ENCODE measurements at regions not wholly inside any gene's neighbourhood (a gene's known extent, or its start where the extent isn't known, plus 50 kb on each side); places are given as distances from the start of the nearest gene placed in this dataset.

DNA sequence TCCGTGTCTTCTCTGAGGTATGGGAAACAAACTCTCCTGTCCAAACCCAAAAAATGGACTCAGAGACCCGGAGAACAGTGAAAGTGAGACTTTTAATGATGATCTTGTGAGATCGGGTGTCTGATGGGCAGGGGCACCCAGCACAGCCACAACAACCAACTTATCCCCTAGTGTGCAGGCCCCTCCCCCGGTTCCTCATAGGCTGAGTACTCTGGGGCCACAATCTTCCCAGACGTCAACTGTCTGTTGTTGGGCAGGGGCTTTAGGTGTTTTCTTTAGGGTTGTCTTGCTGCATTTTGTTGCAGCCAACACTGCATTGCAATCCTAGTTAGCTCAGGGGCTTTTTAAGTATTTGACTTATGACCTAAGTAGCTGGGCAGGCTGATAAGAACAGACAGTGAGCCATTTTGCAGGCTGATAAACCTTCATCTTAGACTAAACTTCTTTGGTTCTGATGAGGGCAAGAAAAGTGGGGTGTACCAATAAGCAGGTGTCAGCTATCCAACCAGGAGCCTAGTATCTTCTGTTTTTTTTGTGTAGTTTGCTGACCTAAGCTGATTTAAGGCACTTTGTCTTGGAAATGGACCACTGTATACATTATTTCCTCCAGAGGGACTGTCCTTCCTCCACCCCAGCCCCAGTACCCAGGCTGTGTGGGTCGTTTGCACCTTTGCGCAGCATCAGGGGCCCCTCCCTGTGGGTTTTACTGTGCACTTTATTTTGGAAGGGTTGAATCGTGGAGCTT is 1323.6 kb downstream of the TBC1D22A start:
- H3K27me3 ChIP-seq (ENCODE audit: low read depth, low read length) = no peaks in the 10 kb centered on the region
- H3K27ac ChIP-seq (ENCODE audit: low read length) = no peak overlapping the region
- H3K36me3 ChIP-seq (ENCODE audit: control insufficient read depth in 1 of 2, insufficient read depth in 2 of 2, low read length in 2 of 2) = no peaks in the 10 kb centered on the region
- no peak overlapping the region for H3K4me3 ChIP-seq (ENCODE audit: low read depth in 1 of 2, low read length in 2 of 2)
- H3K4me1 ChIP-seq (ENCODE audit: control insufficient read depth in 1 of 2, insufficient read depth in 2 of 2, low read length in 2 of 2) = peaks cover 0 to 13% of the 10 kb centered on the region in 2 donors
- H3K9me3 ChIP-seq (ENCODE audit: control insufficient read depth in 1 of 2, low read length in 2 of 2) = no peaks in the 10 kb centered on the region

DNA sequence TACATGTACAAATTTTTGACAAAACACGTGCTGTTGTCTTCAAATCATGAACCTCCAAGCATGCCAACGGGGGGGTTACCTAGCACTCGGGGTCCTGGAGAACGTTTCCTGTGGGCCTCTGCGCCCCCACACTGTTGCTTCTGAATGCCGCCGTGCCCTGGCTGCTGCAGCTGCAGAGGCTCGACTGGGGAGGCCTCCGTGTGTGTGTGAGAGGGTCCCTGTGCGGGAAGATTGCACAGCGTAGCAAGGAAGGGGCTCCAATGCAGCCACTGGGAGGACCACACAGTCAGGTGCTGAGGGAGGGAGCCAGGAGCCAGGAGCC is 1322.2 kb downstream of the TBC1D22A start:
- Histone ChIP-seq H3K4me1 (ENCODE audit: control insufficient read depth in 1 of 2, insufficient read depth in 2 of 2, low read length in 2 of 2) (peaks cover 0 to 1% of the 10 kb centered on the region in 2 donors), H3K36me3 (ENCODE audit: control insufficient read depth in 1 of 2, insufficient read depth in 2 of 2, low read length in 2 of 2) (no peaks in the 10 kb centered on the region), H3K27me3 (ENCODE audit: low read depth, low read length) (no peaks in the 10 kb centered on the region), H3K27ac (ENCODE audit: low read length) (no peak overlapping the region), H3K9me3 (ENCODE audit: control insufficient read depth in 1 of 2, low read length in 2 of 2) (no peaks in the 10 kb centered on the region), H3K4me3 (ENCODE audit: low read depth in 1 of 2, low read length in 2 of 2) (no peak overlapping the region)

DNA sequence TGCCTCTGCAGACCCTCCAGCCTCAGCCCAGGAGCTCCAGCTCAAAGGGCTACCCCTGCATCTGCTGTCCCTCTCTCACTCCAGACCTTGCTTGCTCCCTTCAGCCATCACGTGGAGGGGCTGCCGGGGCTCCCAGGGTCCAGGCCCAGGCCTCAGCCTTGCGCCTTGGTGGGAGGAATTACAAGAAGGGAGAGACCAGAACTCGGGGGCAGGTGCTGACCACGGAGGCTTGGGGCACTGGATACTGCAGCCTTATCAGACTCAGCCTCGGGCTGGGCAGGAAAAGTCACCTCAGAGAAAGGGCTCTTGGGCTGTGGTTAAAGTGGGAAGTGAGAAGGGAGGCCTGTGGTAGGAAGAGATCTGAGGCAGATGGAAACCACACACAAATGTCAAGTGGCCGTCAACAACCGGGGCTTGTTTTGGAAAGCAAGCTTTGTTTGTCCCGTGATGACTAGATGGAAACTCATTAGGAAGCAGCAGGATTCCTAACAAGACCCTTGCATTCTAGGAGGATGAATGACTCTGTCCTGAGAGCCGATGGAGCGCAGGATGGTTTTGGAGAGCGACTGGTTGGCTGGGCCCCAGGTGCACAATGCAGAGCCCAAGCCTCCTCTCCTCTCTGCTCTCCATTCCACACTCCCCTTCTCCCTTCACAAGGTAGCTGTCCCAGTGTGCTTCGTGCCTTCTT is 1321.7 kb downstream of the TBC1D22A start:
- Histone ChIP-seq H3K27ac (ENCODE audit: low read length) (no peak overlapping the region), H3K27me3 (ENCODE audit: low read depth, low read length) (no peaks in the 10 kb centered on the region), H3K9me3 (ENCODE audit: control insufficient read depth in 1 of 2, low read length in 2 of 2) (no peaks in the 10 kb centered on the region), H3K4me1 (ENCODE audit: control insufficient read depth in 1 of 2, insufficient read depth in 2 of 2, low read length in 2 of 2) (no peaks in the 10 kb centered on the region), H3K36me3 (ENCODE audit: control insufficient read depth in 1 of 2, insufficient read depth in 2 of 2, low read length in 2 of 2) (no peaks in the 10 kb centered on the region), H3K4me3 (ENCODE audit: low read depth in 1 of 2, low read length in 2 of 2) (no peak overlapping the region)

GRCh38 chr22:48083502-48083901 is 1321.1 kb downstream of the TBC1D22A start:
- H3K4me1 ChIP-seq (ENCODE audit: control insufficient read depth in 1 of 2, insufficient read depth in 2 of 2, low read length in 2 of 2) = no peaks in the 10 kb centered on the region
- no peak overlapping the region for H3K27ac ChIP-seq (ENCODE audit: low read length)
- H3K9me3 ChIP-seq (ENCODE audit: control insufficient read depth in 1 of 2, low read length in 2 of 2) = no peaks in the 10 kb centered on the region
- H3K36me3 ChIP-seq (ENCODE audit: control insufficient read depth in 1 of 2, insufficient read depth in 2 of 2, low read length in 2 of 2) = no peaks in the 10 kb centered on the region
- no peaks in the 10 kb centered on the region for H3K27me3 ChIP-seq (ENCODE audit: low read depth, low read length)
- no peak overlapping the region for H3K4me3 ChIP-seq (ENCODE audit: low read depth in 1 of 2, low read length in 2 of 2)

DNA sequence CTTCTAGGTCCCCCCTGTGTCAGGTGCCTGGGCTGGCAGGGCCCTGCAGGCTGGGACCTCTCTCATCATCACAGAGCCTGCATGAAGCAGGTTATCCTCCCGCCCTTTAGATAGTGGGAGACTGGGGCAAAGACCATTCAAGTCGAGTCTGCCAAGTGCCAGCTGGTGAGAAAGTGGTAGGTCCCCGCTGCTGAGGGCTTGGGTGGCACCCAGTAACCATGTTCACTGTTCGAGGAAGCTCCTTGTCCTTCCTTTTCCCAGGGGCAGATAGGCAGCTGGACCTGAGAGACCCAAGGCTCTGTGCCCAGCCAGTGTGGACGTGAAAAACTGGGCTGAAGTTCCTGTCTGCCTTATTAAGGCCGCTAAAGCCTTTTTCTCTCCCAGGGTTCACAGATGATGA is 1319.8 kb downstream of the TBC1D22A start:
- no peak overlapping the region for H3K27ac ChIP-seq (ENCODE audit: low read length)
- no peaks in the 10 kb centered on the region for H3K27me3 ChIP-seq (ENCODE audit: low read depth, low read length)
- no peaks in the 10 kb centered on the region for H3K4me1 ChIP-seq (ENCODE audit: control insufficient read depth in 1 of 2, insufficient read depth in 2 of 2, low read length in 2 of 2)
- H3K9me3 ChIP-seq (ENCODE audit: control insufficient read depth in 1 of 2, low read length in 2 of 2) = no peaks in the 10 kb centered on the region
- no peak overlapping the region for H3K4me3 ChIP-seq (ENCODE audit: low read depth in 1 of 2, low read length in 2 of 2)
- H3K36me3 ChIP-seq (ENCODE audit: control insufficient read depth in 1 of 2, insufficient read depth in 2 of 2, low read length in 2 of 2) = no peaks in the 10 kb centered on the region

DNA sequence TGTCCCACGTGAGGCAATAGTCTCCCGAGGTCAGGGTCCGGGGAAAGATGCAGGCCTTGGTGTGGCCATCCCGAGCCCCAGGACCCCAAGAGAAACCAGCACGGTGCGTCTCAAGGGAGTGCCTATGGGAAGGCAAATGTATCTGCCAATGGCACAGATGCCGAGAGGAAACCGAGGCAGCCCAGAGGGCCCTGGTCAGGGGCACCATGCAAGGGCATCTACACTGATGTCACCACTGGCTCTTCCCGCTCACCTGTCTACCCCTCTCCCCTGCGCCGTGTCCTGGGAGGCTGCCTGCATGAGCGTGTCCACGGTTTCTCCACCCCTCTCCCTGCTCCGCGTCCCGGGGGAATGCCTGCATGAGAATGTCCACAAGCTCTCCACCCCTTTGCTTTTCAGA is 1318.8 kb downstream of the TBC1D22A start:
- H3K27me3 ChIP-seq (ENCODE audit: low read depth, low read length) = no peaks in the 10 kb centered on the region
- H3K4me1 ChIP-seq (ENCODE audit: control insufficient read depth in 1 of 2, insufficient read depth in 2 of 2, low read length in 2 of 2) = no peaks in the 10 kb centered on the region
- no peaks in the 10 kb centered on the region for H3K9me3 ChIP-seq (ENCODE audit: control insufficient read depth in 1 of 2, low read length in 2 of 2)
- no peak overlapping the region for H3K27ac ChIP-seq (ENCODE audit: low read length)
- no peak overlapping the region for H3K4me3 ChIP-seq (ENCODE audit: low read depth in 1 of 2, low read length in 2 of 2)
- H3K36me3 ChIP-seq (ENCODE audit: control insufficient read depth in 1 of 2, insufficient read depth in 2 of 2, low read length in 2 of 2) = no peaks in the 10 kb centered on the region

GRCh38 chr22:48080316-48081165 is 1318.1 kb downstream of the TBC1D22A start:
- no peak overlapping the region for H3K4me3 ChIP-seq (ENCODE audit: low read depth in 1 of 2, low read length in 2 of 2)
- H3K4me1 ChIP-seq (ENCODE audit: control insufficient read depth in 1 of 2, insufficient read depth in 2 of 2, low read length in 2 of 2) = no peaks in the 10 kb centered on the region
- no peaks in the 10 kb centered on the region for H3K9me3 ChIP-seq (ENCODE audit: control insufficient read depth in 1 of 2, low read length in 2 of 2)
- no peaks in the 10 kb centered on the region for H3K36me3 ChIP-seq (ENCODE audit: control insufficient read depth in 1 of 2, insufficient read depth in 2 of 2, low read length in 2 of 2)
- no peak overlapping the region for H3K27ac ChIP-seq (ENCODE audit: low read length)
- no peaks in the 10 kb centered on the region for H3K27me3 ChIP-seq (ENCODE audit: low read depth, low read length)

DNA sequence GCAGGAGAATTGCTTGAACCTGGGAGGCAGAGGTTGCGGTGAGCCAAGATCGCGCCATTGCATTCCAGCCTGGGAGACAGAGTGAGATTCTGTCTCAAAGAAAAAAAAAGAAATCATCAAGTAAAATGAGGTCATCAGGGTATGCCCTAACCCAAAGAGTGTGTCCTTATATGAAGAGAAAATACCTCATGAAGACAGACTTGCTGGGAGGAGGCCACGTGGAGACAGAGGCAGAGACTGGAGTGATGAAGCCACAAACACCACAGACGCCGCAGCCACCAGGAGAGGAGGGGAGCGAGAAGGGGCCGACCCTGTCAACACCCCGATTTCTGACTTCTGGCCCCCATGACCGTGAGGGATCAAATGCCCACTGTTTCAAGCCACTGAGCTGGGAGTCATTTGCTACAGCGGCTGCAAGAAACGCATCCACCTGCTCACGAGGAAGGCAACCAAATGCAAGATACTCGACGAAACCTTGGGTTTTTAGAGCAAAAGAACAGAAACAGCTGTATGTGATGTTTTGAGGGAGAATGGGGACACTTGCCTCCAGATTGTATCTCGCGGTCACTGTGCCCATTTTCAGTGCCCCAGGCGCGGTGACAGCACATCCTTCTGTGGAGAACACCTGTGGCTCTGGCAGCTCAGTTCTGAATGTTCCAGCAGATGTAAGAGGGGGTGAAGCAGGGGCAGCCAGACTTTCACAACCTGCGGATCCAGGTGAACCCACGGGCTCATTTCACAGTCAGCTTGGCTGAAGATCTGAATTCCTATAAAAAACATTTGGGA is 1317.2 kb downstream of the TBC1D22A start:
- H3K27ac ChIP-seq (ENCODE audit: low read length) = no peak overlapping the region

DNA sequence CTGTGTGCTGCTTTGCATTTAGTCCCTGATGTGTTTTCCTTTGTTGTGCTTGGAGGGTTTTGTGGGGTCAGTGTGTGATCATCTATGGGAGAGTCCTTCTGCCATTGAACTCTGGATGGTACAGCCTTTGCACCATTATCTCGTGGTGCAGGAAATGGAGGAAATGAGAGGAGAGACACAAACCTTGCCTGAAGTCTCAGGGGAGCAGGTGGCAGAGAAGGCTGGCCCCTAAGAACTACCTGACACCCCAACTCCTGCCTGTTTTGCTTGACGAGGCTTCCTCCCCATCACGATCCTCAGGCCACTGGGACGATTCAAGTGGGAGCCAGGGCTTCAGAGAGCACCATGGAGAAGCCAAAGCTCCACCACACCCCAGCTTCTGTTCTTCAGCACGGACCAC is 1316.4 kb downstream of the TBC1D22A start:
- Histone ChIP-seq H3K36me3 (ENCODE audit: control insufficient read depth in 1 of 2, insufficient read depth in 2 of 2, low read length in 2 of 2) (no peaks in the 10 kb centered on the region), H3K4me1 (ENCODE audit: control insufficient read depth in 1 of 2, insufficient read depth in 2 of 2, low read length in 2 of 2) (no peaks in the 10 kb centered on the region), H3K27ac (ENCODE audit: low read length) (no peak overlapping the region), H3K27me3 (ENCODE audit: low read depth, low read length) (no peaks in the 10 kb centered on the region), H3K4me3 (ENCODE audit: low read depth in 1 of 2, low read length in 2 of 2) (no peak overlapping the region), H3K9me3 (ENCODE audit: control insufficient read depth in 1 of 2, low read length in 2 of 2) (no peaks in the 10 kb centered on the region)

More for the DNA sequence above, 1317.2 kb downstream of the TBC1D22A start:
- H3K4me1 ChIP-seq (ENCODE audit: control insufficient read depth in 1 of 2, insufficient read depth in 2 of 2, low read length in 2 of 2) = no peaks in the 10 kb centered on the region
- H3K27me3 ChIP-seq (ENCODE audit: low read depth, low read length) = no peaks in the 10 kb centered on the region
- H3K4me3 ChIP-seq (ENCODE audit: low read depth in 1 of 2, low read length in 2 of 2) = no peak overlapping the region
- no peaks in the 10 kb centered on the region for H3K36me3 ChIP-seq (ENCODE audit: control insufficient read depth in 1 of 2, insufficient read depth in 2 of 2, low read length in 2 of 2)
- H3K9me3 ChIP-seq (ENCODE audit: control insufficient read depth in 1 of 2, low read length in 2 of 2) = no peaks in the 10 kb centered on the region

GRCh38 chr22:48077699-48078098 is 1315.2 kb downstream of the TBC1D22A start:
- H3K27me3 ChIP-seq (ENCODE audit: low read depth, low read length) = no peaks in the 10 kb centered on the region
- no peak overlapping the region for H3K27ac ChIP-seq (ENCODE audit: low read length)

GRCh38 chr22:48076008-48076407 is 1313.6 kb downstream of the TBC1D22A start:
- Histone ChIP-seq H3K27me3 (ENCODE audit: low read depth, low read length) (no peaks in the 10 kb centered on the region), H3K4me1 (ENCODE audit: control insufficient read depth in 1 of 2, insufficient read depth in 2 of 2, low read length in 2 of 2) (no peaks in the 10 kb centered on the region), H3K36me3 (ENCODE audit: control insufficient read depth in 1 of 2, insufficient read depth in 2 of 2, low read length in 2 of 2) (no peaks in the 10 kb centered on the region), H3K9me3 (ENCODE audit: control insufficient read depth in 1 of 2, low read length in 2 of 2) (no peaks in the 10 kb centered on the region), H3K27ac (ENCODE audit: low read length) (no peak overlapping the region), H3K4me3 (ENCODE audit: low read depth in 1 of 2, low read length in 2 of 2) (no peak overlapping the region)

More at GRCh38 chr22:48077699-48078098, 1315.2 kb downstream of the TBC1D22A start:
- Histone ChIP-seq H3K4me3 (ENCODE audit: low read depth in 1 of 2, low read length in 2 of 2) (no peak overlapping the region), H3K36me3 (ENCODE audit: control insufficient read depth in 1 of 2, insufficient read depth in 2 of 2, low read length in 2 of 2) (no peaks in the 10 kb centered on the region), H3K9me3 (ENCODE audit: control insufficient read depth in 1 of 2, low read length in 2 of 2) (no peaks in the 10 kb centered on the region), H3K4me1 (ENCODE audit: control insufficient read depth in 1 of 2, insufficient read depth in 2 of 2, low read length in 2 of 2) (no peaks in the 10 kb centered on the region)

All from muscle layer of duodenum (tissue), 2 donors.